A673 (cell line): ENCODE measurements at regions not wholly inside any gene's neighbourhood (a gene's known extent, or its start where the extent isn't known, plus 50 kb on each side); places are given as distances from the start of the nearest gene placed in this dataset.

Experiments used
- BruUV-seq: library from RNA; stranded (reverse); fragments of 400-500 nt; replicated peaks from 2 replicates; lab custom pipeline; 2021; lab: Mats Ljungman, UMichigan
- CTCF ChIA-PET: fragments of 300-600 bp; sonication (Branson Sonifier 250); formaldehyde crosslinking; loops from one replicate; lab custom pipeline; 2022; ENCODE audit warnings: antibody characterized with exemption; lab: Charles Lee
- POLR2A ChIA-PET: fragments of 300-600 bp; sonication (Branson Sonifier 250); formaldehyde crosslinking; loops from one replicate; lab custom pipeline; 2022; ENCODE audit warnings: antibody characterized with exemption; ENCODE audit not compliant: low non-redundant PET; lab: Charles Lee
- DNase-seq: peaks from one replicate; pipeline ENCODE4 v3.0.0-alpha.2; 2015; ENCODE audit warnings: low spot score
- H3K27ac ChIP-seq: fragments of 200-600 bp; sonication (generic); 2 replicates; pipeline ENCODE4 v1.5.1; 2016; ENCODE audit warnings: mixed run types, low read depth, mild to moderate bottlenecking, mixed read lengths, antibody characterized with exemption, low read length; ENCODE audit not compliant: poor library complexity, severe bottlenecking
- H3K27me3 ChIP-seq: fragments of 200-600 bp; sonication (generic); replicated peaks from 2 replicates; pipeline ENCODE4 v1.6.1; 2017; ENCODE audit warnings: mixed run types, low read depth, mild to moderate bottlenecking, mixed read lengths, antibody characterized with exemption, low read length; ENCODE audit not compliant: insufficient read depth, poor library complexity
- H3K36me3 ChIP-seq: fragments of 200-600 bp; sonication (generic); 2 replicates; pipeline ENCODE4 v1.6.1; 2016; ENCODE audit warnings: mixed run types, mild to moderate bottlenecking, mixed read lengths, antibody characterized with exemption, low read length; ENCODE audit not compliant: insufficient read depth, poor library complexity, severe bottlenecking
- H3K4me1 ChIP-seq: fragments of 200-600 bp; sonication (generic); 2 replicates; pipeline ENCODE4 v1.6.1; 2017; ENCODE audit warnings: mixed run types, mild to moderate bottlenecking, mixed read lengths, antibody characterized with exemption, low read length; ENCODE audit not compliant: insufficient read depth, poor library complexity, severe bottlenecking
- H3K4me3 ChIP-seq: fragments of 200-600 bp; sonication (generic); 2 replicates; pipeline ENCODE4 v1.5.1; 2016; ENCODE audit warnings: low read depth, mixed run types, mild to moderate bottlenecking, mixed read lengths, low read length; ENCODE audit not compliant: poor library complexity, severe bottlenecking
- H3K9me3 ChIP-seq: fragments of 200-600 bp; sonication (generic); 2 replicates; pipeline ENCODE4 v1.6.1; 2016; ENCODE audit warnings: mixed run types, low read depth, mild to moderate bottlenecking, mixed read lengths, antibody characterized with exemption, low read length; ENCODE audit not compliant: poor library complexity, severe bottlenecking
- EZH2 ChIP-seq: fragments of 200-600 bp; sonication (generic); IDR thresholded peaks from 2 replicates; pipeline ENCODE4 v1.6.1; 2017; ENCODE audit warnings: borderline replicate concordance, low read depth, mild to moderate bottlenecking, mixed read lengths, antibody characterized with exemption, low read length; ENCODE audit not compliant: poor library complexity, severe bottlenecking
- intact Hi-C: fragments of 100-400 bp; cut with micrococcal nuclease; formaldehyde crosslinking; loops from one replicate; pipeline ENCODE4 v1.10.0; 2022; ENCODE audit not compliant: unreplicated experiment
- TF ChIP-seq, protein P1 (sequence below): fragments of 300-800, 200-600 bp; sonication (generic); conservative IDR thresholded peaks from 2 replicates; pipeline ENCODE4 v1.5.1; 2017; ENCODE audit warnings: low read depth, mild to moderate bottlenecking, antibody characterized with exemption, low read length, moderate library complexity, mixed read lengths

DNA sequence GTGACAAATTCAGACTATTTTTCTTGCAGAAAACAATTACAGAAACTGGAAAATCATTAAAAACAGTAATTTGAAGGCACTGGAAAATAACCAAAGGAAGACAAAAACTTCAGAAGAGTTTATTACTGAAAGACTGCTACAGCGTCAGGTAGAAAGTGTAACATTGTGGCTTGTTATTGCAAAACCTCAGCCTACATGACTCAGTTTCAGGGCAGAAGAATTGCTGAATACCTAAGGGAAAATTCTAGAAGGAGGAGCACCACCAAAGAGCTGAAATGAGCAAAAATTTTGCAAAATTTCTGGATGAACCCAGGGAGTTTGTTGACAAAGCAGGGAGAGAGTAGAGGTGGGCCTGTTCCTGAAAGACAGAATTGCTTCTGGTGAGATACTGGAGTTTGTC is 219.6 kb downstream of the C3orf38 start:
- no peak for DNase-seq
- intact Hi-C loops: no loop called here
- CTCF ChIA-PET: no interaction called here

DNA sequence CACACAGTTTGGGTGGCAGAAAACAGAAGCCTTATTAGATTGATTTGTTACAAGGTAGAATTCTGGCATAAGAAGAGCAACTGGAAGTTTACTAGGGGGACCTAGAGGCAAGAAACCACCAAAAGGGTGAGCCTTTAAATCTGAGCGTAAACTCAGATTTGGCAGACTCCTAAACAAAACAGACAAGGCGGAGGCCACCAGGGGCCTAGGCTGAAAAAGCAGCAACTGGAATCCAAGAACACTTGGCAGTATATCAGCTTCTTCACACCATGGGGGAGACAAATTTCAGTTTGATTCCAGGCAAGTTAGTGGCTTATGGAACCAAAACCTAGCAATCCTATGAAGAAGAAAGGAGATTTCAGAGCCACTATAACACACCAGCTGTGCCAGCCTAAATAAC is 220.0 kb downstream of the C3orf38 start:
- CTCF ChIA-PET: no interaction called here
- Histone ChIP-seq H3K4me1 (no peaks in the 10 kb centered on the region), H3K36me3 (no peaks in the 10 kb centered on the region), H3K9me3 (peaks cover 18% of the 10 kb centered on the region), H3K27ac (no peak overlapping the region), H3K27me3 (no peaks in the 10 kb centered on the region), H3K4me3 (no peak overlapping the region)
- POLR2A ChIA-PET: no interaction called here
- BruUV-seq: no TSS peak
- no peak for DNase-seq
- intact Hi-C loops: no loop called here
- TF ChIP-seq EZH2: no peak
- TF ChIP-seq, protein P1, sequence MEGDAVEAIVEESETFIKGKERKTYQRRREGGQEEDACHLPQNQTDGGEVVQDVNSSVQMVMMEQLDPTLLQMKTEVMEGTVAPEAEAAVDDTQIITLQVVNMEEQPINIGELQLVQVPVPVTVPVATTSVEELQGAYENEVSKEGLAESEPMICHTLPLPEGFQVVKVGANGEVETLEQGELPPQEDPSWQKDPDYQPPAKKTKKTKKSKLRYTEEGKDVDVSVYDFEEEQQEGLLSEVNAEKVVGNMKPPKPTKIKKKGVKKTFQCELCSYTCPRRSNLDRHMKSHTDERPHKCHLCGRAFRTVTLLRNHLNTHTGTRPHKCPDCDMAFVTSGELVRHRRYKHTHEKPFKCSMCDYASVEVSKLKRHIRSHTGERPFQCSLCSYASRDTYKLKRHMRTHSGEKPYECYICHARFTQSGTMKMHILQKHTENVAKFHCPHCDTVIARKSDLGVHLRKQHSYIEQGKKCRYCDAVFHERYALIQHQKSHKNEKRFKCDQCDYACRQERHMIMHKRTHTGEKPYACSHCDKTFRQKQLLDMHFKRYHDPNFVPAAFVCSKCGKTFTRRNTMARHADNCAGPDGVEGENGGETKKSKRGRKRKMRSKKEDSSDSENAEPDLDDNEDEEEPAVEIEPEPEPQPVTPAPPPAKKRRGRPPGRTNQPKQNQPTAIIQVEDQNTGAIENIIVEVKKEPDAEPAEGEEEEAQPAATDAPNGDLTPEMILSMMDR: no peak

More for the DNA sequence above, 219.6 kb downstream of the C3orf38 start:
- TF ChIP-seq, protein P1: no peak
- no peak for TF ChIP-seq EZH2
- no TSS peak for BruUV-seq
- no peak overlapping the region for H3K27ac ChIP-seq
- peaks cover 18% of the 10 kb centered on the region for H3K9me3 ChIP-seq
- POLR2A ChIA-PET: no interaction called here
- no peaks in the 10 kb centered on the region for H3K27me3 ChIP-seq
- H3K4me3 ChIP-seq: no peak overlapping the region
- no peaks in the 10 kb centered on the region for H3K4me1 ChIP-seq
- H3K36me3 ChIP-seq: no peaks in the 10 kb centered on the region

DNA sequence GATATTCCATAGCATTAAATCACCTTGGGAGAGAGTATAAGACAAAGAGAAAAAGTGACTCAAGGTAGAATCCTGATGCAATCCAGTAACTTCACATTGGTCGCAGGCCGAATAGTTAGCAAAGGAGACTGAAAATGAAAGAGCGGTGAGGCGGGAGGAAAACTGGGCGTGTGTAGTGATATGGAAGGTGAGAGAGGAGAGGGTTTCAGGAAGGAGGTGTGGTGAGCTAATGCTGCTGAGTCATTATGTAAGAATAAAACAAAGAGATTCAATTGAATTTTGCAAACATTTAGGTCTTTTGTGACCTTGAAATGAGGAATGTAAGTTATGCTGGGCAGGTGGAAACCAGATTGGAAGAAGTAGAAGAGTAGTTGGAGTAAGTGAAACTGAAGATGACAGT is 235.3 kb downstream of the C3orf38 start:
- Histone ChIP-seq H3K27ac (no peak overlapping the region), H3K36me3 (no peaks in the 10 kb centered on the region), H3K9me3 (no peaks in the 10 kb centered on the region), H3K4me1 (no peaks in the 10 kb centered on the region), H3K27me3 (no peaks in the 10 kb centered on the region), H3K4me3 (no peak overlapping the region)
- no TSS peak for BruUV-seq
- TF ChIP-seq EZH2: no peak
- TF ChIP-seq, protein P1: no peak
- DNase-seq: no peak
- ChIA-PET CTCF (no interaction called here), POLR2A (no interaction called here)
- intact Hi-C loops: no loop called here
